Mucosa of descending colon (tissue), 3 donors: ENCODE measurements at regions not wholly inside any gene's neighbourhood (a gene's known extent, or its start where the extent isn't known, plus 50 kb on each side); places are given as distances from the start of the nearest gene placed in this dataset.

Source experiments
- ATAC-seq: fragments of 200-7000 bp; cut with Tn5 transposase; one replicate; pipeline ENCODE4 v1.9.1; 2020; ENCODE audit warnings: mild to moderate bottlenecking, moderate library complexity
- DNase-seq, 3 donors: peaks; one replicate each; pipeline ENCODE4 v3.0.0-alpha.2; 2020
- H3K36me3 ChIP-seq: fragments of 200-600 bp; one replicate; pipeline ENCODE4 v1.8.0; 2021; ENCODE audit warnings: low read depth, mild to moderate bottlenecking
- H3K4me1 ChIP-seq: fragments of 200-600 bp; one replicate; pipeline ENCODE4 v1.8.0; 2021; ENCODE audit warnings: low read depth, mild to moderate bottlenecking
- H3K4me3 ChIP-seq: fragments of 200-600 bp; one replicate; pipeline ENCODE4 v1.8.0; 2021; ENCODE audit warnings: mild to moderate bottlenecking
- H3K9me3 ChIP-seq: fragments of 200-600 bp; one replicate; pipeline ENCODE4 v1.8.0; 2021; ENCODE audit warnings: mild to moderate bottlenecking
- CTCF ChIP-seq: fragments of 200-600 bp; IDR thresholded peaks from one replicate; pipeline ENCODE4 v1.8.0; 2022; ENCODE audit warnings: antibody characterized with exemption, mild to moderate bottlenecking
- intact Hi-C, 2 donors: fragments of 100-400 bp; cut with DNase I in 1 of 2; cut with micrococcal nuclease in 1 of 2; formaldehyde crosslinking; loops; one replicate each; pipeline versions ENCODE4 v1.11.0 to v1.11.1; 2022; cut with DNase I, micrococcal nuclease
- donor health status: DM: no; HTN: no; CAD: no; lungs with moderate emphysema.
- donor health status: DM: no; HTN: no; CAD: no.
- donor health status: DM: no; HTN: yes; CAD: no.

GRCh38 chr10:93245779-93246178 is 172.1 kb downstream of the CYP26A1 start:
- TF ChIP-seq CTCF = no peak
- ATAC-seq (no peak), DNase-seq (no peak)
- H3K36me3 ChIP-seq = no peaks in the 10 kb centered on the region
- no peaks in the 10 kb centered on the region for H3K9me3 ChIP-seq
- no peak overlapping the region for H3K4me3 ChIP-seq
- no peaks in the 10 kb centered on the region for H3K4me1 ChIP-seq
- intact Hi-C loops = no loop called here

- ATAC-seq (no peak), DNase-seq (no peak)
- no peak for TF ChIP-seq CTCF
These were observed 175.0 kb downstream of the CYP26A1 start for GRCh38 chr10:93248583-93249227.

GRCh38 chr10:93250010-93250409 is 176.3 kb downstream of the CYP26A1 start:
- TF ChIP-seq CTCF = no peak
- intact Hi-C loops = no loop called here

More at GRCh38 chr10:93248583-93249227, 175.0 kb downstream of the CYP26A1 start:
- no peak overlapping the region for H3K4me3 ChIP-seq
- no peaks in the 10 kb centered on the region for H3K9me3 ChIP-seq
- H3K4me1 ChIP-seq = no peaks in the 10 kb centered on the region
- H3K36me3 ChIP-seq = no peaks in the 10 kb centered on the region
- intact Hi-C loops = no loop called here

GRCh38 chr10:93254180-93254853 is 180.6 kb downstream of the CYP26A1 start:
- H3K36me3 ChIP-seq = no peaks in the 10 kb centered on the region
- TF ChIP-seq CTCF = no peak
- intact Hi-C loops = no loop called here
- ATAC-seq (no peak), DNase-seq (no peak)
- H3K4me1 ChIP-seq = no peaks in the 10 kb centered on the region
- no peaks in the 10 kb centered on the region for H3K9me3 ChIP-seq
- H3K4me3 ChIP-seq = no peak overlapping the region

More at GRCh38 chr10:93250010-93250409, 176.3 kb downstream of the CYP26A1 start:
- Histone ChIP-seq H3K4me1 (no peaks in the 10 kb centered on the region), H3K9me3 (no peaks in the 10 kb centered on the region), H3K36me3 (no peaks in the 10 kb centered on the region), H3K4me3 (no peak overlapping the region)
- DNase-seq (no peak), ATAC-seq (no peak)

- H3K9me3 ChIP-seq = no peaks in the 10 kb centered on the region
- H3K4me1 ChIP-seq = no peaks in the 10 kb centered on the region
- no peak overlapping the region for H3K4me3 ChIP-seq
- intact Hi-C loops = no loop called here
- H3K36me3 ChIP-seq = no peaks in the 10 kb centered on the region
- ATAC-seq = no peak
- no peak for TF ChIP-seq CTCF
- DNase-seq = no peak
These were observed 181.9 kb downstream of the CYP26A1 start for GRCh38 chr10:93255546-93255945.
